Heart left ventricle (tissue), 13 donors: ENCODE measurements at regions not wholly inside any gene's neighbourhood (a gene's known extent, or its start where the extent isn't known, plus 50 kb on each side); places are given as distances from the start of the nearest gene placed in this dataset.

Source experiments
- CTCF ChIP-seq, 12 donors: fragments of 200-600 bp; sonication (generic) in 4 of 12; IDR thresholded peaks; one replicate each; pipeline versions ENCODE4 v1.5.0 to v1.8.0; 2018 to 2022; ENCODE audit warnings: antibody characterized with exemption in 12 of 12, mild to moderate bottlenecking in 5 of 12
- POLR2A ChIP-seq, 2 donors: fragments of 450-650 bp; IDR thresholded peaks; one replicate each; pipeline ENCODE4 v1.6.1; 2017; ENCODE audit warnings: antibody characterized with exemption in 2 of 2, mild to moderate bottlenecking in 2 of 2, moderate library complexity in 2 of 2
- donor health status: ischemic (EF 13 %, LVEDD 7.1; RV severe dilation, severe dysfunction).
- donor health status: DM: no; HTN: yes; CAD: no.
- donor health status: DM: no; HTN: no; CAD: no.
- donor health status: ischemic (EF 25% LVEDD 6.9; RV normal size, moderate dysfunction).
- donor health status: ischemic (EF 25% LVEDD 5.7; RV mildly dilated, moderate dysfunction).
- donor health status: ischemic (EF 35%, LVEDD 5.7; RV mildly dilated, moderate dysfunction).
- donor health status: nonischemic (EF 11% LVEDD 7.7; RV severe dilation, severe dysfunction).
- donor health status: DM: yes; HTN: yes; CAD: no.
- donor health status: PGD.
- donor health status: ischemic (EF 29% LVEDD 5.4; RV normal size, mild dysfunction).
- donor health status: nonischemic (EF 23%, LVEDD 6.1; RV moderate dilation, normal function).

DNA sequence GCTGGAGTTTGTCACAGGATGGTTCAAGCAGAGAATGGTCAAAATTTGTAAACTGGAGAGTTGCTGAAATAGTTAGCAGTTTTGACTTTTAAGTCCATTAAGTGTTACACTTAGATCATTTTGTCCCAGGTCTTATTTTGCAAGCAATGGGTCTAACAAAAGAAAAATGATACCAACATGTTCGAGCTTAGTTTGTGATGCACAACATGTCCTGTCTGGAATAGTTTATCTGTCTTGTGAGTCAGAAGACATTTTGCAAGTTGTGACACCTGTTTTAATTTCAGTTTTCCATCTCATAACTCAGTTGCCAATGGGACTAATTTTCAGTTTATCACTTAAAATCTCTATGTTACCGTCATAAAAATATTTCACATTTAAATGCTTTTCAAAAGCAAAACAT is 929.8 kb downstream of the CDH18 start:
- no peak for TF ChIP-seq CTCF (IDR thresholded peaks at IDR 0.05)
- TF ChIP-seq POLR2A (IDR thresholded peaks at IDR 0.05) = no peak
